GM12872 (cell line): ENCODE measurements at regions not wholly inside any gene's neighbourhood (a gene's known extent, or its start where the extent isn't known, plus 50 kb on each side); places are given as distances from the start of the nearest gene placed in this dataset.

Source experiments
- TF ChIP-seq, protein P1 (sequence below): IDR thresholded peaks from 3 replicates; pipeline ENCODE4 v1.5.1; 2011; ENCODE audit warnings: low read depth, mild to moderate bottlenecking, low read length, moderate library complexity; ENCODE audit not compliant: insufficient read depth

DNA sequence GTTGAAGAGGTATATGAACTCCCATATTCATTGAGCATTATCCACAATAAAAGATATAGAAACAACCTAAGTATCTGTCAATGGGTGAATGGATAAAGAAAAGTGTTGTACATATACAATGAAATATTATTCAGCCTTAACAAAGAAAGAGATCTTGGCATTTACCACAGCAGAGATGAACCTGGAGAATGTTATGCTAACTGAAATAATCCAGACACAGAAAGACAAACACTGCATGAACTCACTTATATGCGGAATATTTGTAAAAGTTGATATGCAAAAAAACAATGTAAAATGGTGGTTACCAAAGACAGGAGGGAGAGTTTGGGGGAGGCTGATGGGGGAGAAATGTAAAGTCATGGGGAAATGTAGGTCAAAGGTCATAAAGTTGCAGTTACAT lies 278.7 kb downstream of the ZNF608 start:
- TF ChIP-seq, protein P1, sequence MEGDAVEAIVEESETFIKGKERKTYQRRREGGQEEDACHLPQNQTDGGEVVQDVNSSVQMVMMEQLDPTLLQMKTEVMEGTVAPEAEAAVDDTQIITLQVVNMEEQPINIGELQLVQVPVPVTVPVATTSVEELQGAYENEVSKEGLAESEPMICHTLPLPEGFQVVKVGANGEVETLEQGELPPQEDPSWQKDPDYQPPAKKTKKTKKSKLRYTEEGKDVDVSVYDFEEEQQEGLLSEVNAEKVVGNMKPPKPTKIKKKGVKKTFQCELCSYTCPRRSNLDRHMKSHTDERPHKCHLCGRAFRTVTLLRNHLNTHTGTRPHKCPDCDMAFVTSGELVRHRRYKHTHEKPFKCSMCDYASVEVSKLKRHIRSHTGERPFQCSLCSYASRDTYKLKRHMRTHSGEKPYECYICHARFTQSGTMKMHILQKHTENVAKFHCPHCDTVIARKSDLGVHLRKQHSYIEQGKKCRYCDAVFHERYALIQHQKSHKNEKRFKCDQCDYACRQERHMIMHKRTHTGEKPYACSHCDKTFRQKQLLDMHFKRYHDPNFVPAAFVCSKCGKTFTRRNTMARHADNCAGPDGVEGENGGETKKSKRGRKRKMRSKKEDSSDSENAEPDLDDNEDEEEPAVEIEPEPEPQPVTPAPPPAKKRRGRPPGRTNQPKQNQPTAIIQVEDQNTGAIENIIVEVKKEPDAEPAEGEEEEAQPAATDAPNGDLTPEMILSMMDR = no peak

DNA sequence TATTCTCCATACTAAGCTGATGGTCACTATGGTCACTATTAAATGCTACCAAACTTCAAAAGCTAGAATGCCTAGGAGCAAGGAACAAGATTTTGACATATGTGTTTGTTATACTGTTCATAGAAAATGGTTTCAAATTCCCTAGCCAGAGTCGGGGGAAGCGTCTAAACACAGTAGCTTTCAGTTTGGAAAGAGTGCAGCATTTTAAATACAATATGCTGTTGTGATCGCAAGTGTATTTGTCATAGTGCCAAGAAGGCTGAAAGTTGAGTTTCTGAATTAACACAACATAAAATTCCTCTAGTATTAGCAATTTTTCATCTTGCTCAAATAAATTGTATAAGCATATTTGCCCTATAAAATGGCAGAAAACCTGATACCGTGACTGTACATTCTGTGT lies 280.4 kb downstream of the ZNF608 start:
- TF ChIP-seq, protein P1 = no peak

DNA sequence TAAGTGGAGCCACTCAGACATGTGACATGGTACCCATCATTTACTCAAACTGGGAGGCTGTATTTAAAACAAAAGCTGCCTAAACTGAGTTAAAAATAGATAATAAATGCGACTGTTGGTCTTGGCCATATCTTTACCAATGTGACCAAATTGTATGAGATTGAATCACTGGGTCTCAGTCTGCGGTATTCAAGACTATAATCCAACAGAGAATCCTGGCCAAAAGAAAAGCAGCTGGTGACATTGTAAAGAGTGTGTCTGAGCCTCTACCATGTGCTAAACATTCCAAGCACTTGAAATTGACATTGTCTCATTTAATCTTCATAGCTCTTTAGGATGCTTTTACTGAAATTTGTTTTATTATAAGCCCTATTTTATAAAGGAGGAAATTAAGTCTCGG lies 282.6 kb downstream of the ZNF608 start:
- TF ChIP-seq, protein P1 = no peak

DNA sequence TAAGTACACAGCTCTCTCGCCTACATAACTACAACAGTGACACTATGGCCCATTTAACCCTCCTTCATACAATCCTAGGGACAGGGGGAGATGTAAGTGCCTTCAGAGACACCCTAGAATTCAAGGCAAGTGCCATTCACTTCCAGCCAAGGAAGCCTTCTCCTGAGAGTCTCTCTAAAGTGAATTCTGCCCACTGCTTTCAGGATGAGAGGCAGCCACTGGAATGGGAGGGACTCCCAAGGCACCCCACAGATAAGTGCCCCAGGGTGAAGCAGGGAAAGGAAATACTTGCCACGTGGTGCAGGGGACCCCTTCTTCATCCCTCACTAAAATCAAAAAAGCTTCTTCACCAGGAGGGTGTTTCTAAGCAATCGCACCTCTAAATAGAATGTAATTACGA lies 283.7 kb downstream of the ZNF608 start:
- TF ChIP-seq, protein P1 = no peak

DNA sequence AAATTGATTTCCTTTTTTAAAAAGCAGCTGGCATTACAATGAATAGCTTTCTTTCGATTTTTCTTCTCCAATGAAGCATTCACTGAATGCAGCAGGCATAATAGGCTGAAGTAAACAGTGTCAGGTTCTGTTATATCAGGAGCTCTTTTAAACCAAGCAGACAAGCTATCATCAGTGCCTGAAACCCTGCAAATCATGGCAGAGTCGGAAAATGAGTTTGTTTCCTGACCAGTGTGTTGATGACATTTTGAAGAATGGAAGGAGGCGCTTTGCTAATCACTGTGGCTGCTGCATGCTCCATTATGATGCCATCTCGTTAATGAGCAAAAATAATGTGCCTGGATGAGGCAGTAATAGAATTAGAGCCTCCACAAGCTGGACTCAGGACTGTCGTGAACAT lies 284.5 kb downstream of the ZNF608 start:
- TF ChIP-seq, protein P1 = no peak

DNA sequence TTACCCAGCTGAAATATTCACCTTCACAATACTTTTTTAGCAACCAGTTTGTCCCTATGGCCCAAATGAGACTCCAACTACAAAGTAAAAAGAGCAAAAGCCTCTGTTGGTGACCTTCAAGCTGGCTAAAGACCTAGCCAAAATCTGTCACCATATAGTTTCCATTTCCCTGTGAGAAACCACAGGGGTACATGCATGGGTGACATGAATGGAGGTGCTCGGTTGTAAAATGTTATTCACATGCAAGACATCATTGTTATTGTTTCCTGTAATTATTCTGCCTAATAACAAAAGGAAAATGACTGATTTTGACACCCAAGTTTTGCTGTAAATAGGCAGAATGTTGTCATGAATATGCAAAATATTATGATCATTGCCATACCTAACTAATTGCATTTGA lies 285.3 kb downstream of the ZNF608 start:
- TF ChIP-seq, protein P1 = no peak

DNA sequence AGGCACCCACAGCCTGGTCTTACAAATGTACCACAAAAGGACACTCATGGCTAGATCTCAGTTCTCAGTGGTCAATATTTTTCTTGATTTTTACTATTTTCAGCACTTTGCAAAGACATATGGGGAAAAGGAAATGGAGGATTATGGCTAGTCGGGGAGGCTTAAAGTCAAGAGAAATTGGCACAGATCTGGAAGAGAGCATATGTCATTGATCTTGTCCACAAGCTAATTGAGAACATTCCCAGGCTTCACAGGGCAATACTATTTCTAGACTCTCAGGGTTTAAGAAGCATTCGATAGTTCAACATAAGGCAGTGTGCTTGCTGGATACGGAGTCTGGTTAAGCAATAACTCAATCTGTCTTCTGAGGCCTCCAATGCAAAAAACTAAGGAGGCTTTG lies 285.8 kb downstream of the ZNF608 start:
- TF ChIP-seq, protein P1 = no peak

DNA sequence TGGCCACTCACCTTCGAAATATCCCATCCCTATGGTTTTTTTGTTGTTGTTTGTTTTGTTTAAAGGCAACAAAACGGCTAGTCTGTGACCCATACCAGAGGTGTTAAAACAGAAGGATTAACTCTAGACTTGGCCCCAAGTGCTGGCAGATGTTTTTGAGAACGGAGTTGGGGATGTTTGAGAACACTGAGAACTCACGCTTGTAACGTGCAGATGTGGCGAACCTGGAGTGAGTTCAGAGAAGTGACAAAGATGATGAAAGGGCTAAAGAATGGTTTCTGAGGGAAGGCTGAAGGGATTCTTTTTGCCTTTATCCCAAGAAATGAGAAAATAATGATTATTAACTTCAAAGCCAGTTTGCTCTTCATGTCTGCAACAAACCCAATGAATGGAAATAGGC lies 286.5 kb downstream of the ZNF608 start:
- TF ChIP-seq, protein P1 = no peak
